Hippocampal formation (tissue), 2 donors: ENCODE measurements at regions not wholly inside any gene's neighbourhood (a gene's known extent, or its start where the extent isn't known, plus 50 kb on each side); places are given as distances from the start of the nearest gene placed in this dataset.
A peak's percentile ranks its signal among the peaks of the same experiment; 100 is the strongest.

Experiments
- DNase-seq, 2 donors: peaks; one replicate each; lab custom pipeline; 2025; lab: John Stamatoyannopoulos, UW

DNA sequence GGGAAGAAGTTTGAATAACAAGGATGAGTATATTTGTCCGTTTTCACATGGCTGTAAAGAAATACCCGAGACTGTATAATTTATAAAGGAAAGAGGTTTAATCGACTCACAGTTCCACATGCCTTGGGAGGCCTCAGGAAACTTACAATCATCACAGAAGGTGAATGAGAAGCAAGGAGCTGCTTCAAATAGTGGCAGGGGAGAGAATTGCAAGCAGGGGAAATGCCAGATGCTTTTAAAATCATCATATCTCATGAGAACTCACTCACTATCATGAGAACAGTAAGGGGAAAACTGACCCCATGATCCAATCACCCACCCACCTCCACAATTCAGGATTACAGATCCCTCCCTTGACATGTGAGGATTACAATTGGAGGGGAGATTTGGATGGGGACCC, 212.8 kb upstream of the CDH8 start:
- no peak for DNase-seq

DNA sequence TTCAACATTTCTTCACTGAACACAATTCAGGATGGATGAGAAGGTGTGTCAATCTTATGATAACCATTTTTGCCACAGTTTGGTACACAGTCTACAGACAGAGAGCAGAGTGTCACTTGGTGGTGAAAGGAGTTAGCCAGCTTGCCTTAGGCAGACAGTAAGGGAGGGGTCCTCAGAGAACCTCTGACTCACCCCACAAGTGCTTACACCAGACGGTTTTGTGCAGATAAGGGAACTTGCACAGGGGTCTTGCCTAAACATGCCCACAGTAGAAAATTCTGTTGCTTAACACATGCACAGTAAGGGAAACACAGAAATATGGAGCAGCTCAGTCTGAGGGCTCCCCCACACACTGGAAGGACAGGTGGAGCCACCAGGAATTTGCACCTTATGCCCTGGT, 204.5 kb upstream of the CDH8 start:
- no peak for DNase-seq

DNA sequence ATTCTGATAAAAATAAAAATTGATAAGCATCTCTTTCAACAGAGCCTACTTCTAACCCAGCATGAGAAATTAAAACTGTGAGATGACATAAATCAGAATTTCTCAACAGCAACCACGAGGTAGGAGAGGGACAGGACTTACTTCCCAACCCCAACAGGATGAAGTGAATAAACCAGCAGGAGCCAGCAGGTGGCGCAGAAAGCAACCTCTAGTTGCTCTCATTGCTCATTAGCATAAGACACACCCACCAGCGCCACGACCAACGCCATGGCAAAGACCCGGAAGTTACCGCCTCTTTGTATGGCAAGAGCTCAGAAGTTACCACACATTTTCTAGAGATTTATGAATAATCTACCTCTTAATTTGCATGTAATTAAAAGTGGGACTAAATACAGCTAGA, 189.4 kb upstream of the CDH8 start:
- DNase-seq = peak; percentile 11 to 64

DNA sequence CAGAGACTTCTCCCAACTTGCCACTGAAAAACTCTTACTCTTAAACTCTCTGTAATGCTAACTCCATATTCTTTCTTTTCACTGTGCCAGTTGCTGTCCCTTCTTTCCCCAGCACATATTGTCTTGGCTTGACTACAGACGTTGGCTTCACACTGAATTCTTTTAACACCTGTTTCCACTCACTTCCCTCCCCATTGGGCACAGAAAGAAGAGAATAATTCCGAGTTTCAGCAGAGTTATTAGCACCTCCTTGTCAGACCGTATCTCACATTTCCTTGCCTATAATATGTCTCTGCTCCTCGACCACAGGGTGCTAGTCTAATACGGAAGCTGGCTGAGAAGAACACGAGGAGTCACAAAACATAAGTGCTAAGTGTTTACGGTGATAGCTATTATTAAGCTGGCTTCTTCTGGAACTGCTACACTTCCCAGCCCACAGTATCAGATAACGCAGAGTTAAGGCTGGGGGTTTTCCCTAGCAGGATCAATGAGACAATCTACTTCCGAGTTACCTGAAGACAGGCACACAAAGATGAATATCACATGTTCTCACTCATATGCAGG, 188.5 kb upstream of the CDH8 start:
- DNase-seq = peak in 1 of 2 donors; percentile 14

DNA sequence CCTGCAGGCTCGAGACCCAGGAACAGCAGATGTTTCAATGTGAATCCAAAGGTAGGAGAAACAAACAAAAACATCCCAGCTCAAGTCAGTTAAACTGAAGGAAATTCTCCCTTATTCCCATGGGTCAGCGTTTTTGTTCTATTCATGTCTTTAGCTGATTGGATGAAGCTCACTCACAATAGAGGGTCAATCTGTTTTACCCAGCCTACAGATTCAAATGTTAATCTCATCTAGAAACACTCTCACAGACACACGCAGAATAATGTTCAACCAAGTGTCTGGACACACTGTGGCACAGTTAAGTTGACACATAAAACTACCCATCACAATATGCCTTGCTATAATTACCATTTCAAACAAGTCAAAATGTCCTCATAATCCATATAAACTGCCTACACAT, 180.6 kb upstream of the CDH8 start:
- DNase-seq = no peak

DNA sequence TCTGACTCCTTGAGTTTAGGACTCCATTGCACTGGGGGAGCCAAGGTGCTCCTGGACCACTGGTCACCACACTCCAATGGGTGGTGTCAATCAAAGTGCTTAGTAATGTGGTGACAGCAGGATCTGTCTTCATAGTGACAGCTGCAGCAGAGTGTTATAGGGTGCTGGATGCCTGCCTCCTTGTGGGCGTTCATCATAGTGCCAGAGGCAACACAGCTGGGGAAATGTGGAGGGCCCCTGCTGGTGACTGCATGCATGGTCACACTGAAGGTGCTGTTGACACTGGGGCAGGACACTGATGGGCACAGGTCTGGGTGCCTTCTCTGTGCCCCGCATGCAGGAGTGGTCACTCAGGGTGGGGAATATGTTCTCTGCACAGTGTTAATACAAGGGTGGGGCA, 177.5 kb upstream of the CDH8 start:
- no peak for DNase-seq

DNA sequence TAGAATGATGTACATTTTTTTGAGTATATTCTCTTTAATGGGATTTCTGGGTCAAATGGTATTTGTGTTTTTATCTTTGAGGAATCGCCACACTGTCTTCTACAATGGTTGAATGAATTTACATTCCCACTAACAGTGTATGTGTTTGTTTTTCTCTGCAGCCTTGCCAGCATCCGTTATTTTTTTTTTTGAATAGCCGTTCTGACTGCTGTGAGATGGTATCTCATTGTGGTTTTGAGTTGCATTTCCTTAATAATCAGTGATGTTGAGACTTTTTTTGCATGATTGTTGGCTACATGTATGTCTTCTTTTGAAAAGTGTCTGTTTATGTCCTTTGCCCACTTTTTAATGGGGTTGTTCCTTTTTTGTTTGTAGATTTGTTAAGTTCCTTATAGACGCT, 172.7 kb upstream of the CDH8 start:
- DNase-seq = no peak

DNA sequence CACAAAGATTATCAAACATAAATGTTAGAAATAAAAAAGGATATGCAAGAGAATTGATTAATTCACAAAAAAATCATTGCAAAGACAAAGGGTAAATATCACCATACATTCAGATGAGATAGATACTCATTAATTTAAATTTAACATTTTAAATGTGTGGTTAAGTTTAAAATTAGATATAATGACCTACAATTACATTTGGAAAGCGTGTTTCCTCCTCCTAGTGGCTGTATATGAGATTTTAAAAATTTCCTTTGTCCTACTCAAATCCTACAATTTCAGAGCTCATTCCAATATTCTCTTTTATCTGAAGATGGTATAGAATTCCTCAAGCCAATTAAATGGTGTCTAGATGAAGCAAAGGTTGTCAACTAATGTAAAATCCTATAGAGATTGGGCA, 169.2 kb upstream of the CDH8 start:
- DNase-seq = no peak

DNA sequence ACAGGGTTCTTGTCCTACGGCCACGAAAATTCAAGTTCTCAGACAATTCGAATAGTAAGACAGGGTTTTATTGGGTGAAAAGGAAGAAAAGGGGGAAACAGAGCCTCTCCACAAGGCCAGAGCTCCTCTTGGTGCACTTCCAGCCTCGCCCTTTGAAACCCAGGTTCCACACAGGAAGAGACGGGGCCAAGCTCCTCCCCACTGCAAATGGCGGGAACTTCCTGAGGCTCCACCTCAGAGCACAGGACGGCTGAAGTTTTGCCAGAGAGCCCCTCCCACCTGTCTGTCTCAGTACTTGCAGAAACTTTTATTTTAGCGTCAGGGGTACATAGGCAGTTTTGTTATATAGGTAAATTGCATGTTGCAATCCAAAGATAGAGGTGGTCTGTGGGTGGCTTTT, 165.7 kb upstream of the CDH8 start:
- DNase-seq = no peak

DNA sequence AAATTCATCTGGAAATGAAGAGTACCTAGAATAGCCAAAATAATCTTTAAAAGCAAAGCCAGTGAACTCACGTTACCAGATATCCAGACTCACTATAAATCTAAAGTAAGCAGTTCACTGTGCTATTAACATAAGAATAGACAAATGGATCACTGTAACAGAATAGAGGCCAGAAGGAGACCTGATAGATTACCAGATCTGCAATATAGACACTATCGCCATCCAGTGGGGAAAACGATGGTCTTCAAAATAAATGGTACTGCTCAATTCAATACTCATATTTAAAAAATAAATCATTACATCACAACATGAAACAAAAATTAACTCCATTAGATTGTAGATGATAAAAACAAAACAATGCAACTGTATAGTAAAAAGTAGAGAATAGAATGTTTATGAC, 158.6 kb upstream of the CDH8 start:
- DNase-seq = no peak

DNA sequence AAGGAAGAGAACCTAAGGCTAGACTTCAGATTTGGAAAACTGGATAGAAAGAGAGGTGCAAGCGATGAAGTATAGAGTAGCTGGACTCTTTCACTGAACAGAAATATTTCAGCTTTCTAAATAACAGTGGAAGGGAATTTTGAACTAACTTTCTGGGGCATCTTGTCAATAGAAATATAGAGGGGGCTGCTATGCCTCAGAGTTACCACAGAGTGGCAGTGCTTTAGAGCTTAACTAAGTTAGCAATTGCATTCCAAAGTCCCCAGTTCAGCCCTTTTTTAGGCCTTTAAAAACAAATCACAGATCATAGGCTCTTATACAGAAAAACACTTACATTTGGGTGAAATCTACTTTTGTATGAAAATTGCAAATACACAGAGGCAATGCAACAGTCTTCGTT, 154.2 kb upstream of the CDH8 start:
- DNase-seq = peak in 1 of 2 donors; percentile 53

DNA sequence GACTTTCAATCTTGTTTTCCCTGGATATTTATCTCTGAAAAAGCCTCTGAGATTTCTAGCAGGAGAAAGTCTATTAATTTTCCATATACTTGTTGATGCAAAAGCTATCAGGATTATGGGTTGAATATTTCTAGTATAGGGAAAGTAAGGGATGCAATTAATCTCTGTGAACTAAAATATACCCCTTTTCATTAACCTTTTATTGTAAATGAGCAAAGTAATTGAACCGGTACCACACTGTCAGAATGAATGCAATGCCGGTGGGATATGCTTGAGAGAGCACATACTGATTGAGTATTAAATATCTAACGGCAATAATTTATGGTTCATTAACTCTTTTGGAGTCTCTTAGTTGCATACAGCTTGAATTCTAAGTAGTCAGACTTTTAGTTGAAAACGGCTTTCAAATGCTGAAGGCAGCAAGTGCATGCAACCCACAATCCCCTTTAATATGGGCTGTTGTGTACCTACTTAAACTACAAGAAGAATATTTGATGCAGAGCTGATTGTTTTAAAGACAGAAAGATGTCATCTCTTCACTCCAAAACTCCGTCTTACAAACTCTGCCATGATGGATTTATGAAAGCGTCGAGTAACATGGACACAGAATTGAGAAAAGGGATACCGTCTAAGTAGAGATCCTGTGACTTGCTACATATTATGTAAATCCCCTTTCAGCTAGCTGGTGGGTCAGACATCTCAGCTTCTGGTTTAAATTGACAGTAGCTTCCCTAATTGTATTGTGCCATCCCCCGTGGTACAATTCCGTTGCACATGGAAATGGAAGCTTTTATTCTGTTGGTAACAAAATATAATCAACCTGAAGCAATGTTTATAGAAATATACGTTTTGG, 141.3 kb upstream of the CDH8 start:
- DNase-seq = no peak

DNA sequence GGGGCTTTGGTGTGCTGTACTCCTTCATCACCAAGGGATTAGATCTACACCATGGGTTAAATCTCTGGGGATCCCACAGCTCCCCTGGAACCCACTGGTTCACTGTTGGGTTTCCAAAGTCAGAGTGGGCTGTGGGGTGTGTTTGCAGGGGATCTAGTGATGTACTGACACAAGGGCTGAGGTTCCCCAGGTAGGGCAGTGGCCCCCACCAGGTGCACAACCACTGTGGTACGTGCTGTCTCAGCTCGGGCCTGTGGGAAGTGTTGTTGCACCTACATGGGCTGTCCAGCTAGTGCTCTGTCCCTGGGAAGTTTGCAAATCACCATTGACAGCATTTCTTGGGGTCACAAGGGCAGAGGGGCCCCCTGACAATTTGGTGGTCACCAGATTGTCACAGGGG, 134.4 kb upstream of the CDH8 start:
- DNase-seq = no peak

DNA sequence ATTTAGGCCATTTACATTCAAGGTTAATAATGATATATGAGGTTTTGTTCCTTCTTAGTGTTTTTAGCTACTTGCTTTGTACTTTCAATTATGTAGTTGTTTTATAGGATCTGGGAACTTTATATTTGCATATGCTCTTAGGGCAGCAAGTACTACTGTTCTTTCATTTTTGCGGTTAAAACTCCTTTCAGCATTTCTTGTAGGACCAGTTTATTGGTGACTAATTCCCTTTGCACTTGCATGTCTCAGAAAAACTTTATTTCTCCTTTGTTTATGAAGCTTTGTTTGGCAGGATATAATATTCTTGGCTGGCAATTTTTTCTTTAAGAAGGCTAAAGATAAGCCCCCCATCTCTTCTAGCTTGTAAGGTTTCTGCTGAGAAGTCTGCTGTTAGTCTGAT, 131.3 kb upstream of the CDH8 start:
- no peak for DNase-seq

DNA sequence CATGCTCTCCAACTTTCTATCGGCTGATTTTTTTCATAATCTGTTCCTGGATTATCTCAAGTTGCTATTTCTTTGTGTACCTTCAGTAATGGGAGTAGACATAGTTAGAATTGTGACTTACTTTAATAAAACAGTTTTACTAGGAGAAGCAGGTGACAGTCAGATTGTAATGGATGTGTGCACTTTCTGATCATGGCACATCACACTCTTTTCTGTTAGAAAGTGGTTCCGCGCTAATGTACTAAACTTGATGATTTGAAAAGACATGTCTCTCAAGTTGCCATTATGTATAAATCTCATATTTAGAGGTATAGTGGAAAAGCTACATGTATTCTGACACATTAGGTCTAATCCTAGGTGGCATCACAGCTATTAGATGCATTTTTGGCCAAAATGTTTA, 121.3 kb upstream of the CDH8 start:
- no peak for DNase-seq

DNA sequence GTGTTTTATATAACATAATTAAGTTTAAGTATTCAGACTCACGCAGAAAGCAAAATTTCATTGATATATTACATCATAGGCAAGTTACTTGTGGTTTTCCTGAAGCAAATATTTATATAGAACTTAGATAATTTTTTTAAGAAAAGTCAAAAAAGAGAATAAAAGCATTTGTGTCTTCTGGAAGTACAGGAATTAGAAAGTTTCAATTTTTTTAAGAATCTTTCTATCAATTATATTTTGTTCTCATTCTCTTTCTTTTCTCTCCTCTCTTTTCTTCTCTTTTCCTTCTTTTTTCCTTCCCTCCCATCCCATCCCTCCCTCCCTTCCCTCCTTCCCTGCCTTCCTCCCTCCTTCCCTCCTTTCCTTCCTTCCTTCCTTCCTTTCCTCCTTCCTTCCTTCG, 120.7 kb upstream of the CDH8 start:
- DNase-seq = no peak

DNA sequence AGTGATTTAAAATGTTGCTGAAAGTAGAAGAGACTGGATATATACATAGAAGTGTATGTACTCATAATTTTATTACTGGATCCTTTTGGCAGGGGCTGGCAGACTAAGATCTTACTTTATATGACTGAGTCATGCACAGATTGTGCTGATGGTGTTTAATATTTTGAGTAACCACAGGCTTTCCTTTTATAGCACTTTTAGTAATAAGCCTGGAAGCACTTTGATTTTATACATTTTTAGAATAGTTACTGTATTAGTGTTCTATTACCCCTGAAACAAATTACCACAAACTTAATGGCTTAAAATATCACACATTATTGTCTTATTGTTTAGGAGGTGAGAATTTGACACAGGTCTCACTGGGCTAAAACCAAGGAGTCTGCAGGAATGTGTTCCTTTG, 113.4 kb upstream of the CDH8 start:
- no peak for DNase-seq

DNA sequence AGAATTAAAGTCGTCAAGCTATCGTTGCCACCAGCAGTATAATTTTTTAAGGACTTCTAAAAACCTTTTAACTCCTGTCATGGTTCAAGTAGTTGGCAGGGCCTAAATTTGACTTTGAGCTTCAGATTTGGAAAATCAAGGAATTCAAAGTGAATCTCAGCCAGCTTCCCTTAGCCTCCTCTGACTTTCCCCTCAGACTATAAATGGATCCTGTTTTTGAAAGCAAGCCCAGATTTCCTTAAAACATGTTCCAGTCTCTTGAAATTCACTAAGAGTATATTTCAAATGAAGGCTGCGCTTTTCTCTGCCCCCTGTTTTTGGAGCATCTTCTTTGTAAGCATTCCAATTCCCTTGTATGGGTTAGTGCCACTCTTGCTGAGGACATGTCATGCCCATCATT, 101.8 kb upstream of the CDH8 start:
- no peak for DNase-seq

DNA sequence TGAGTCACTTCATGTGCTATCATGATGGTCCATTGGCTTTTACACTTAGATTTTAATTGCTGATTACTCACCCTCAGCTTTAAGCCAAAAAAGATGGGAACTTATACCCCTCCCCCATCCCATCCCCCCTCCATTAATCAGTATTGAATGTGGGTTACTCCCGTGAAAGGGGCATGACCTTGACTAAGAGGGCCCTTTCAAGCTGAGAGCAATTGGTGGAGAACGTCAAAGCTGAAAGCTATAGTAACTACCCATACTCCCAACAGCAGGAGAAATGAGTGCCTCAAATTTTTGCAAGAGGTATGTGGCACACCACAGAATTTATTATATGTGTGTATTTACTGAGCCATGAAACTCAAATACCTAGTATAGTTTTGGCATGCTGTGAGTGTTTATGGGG, 99.7 kb upstream of the CDH8 start:
- no peak for DNase-seq

DNA sequence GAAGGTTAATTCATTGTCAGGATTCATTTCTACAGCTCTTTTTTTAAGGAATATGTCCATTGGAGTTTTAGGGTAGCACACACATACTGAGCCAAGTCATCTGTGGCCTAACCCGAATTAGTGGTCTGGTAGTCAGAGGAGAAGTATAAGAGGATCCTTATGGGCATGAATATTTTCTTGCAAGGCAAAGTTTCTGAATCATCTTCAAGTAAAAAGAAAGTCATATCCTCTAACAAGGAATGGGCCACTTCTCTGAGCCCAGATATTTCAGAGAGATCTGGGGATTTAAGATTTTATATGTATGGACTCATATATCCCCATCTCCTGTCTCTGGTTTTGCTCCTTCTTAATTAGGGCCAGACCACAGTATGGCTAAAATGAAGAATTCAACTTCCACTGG, 99.2 kb upstream of the CDH8 start:
- DNase-seq = no peak

DNA sequence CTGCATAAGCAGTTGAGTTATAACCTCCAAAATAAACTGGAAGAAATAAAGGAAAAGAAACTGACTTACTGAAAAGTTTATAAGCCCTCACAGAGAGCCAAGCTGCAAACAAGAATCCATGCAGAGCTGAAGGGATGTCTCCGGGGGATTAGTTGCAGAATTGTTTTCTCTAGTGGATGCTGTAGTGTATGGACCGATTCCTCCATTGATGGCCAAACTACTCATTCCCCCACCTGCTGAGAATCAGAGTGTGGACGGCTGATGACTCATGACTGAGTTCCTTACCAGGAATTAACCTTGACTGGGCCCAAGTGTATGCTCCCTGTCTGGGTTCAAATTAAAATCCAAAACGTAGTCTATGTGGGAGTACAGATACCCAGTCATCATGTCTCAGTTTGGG, 93.9 kb upstream of the CDH8 start:
- DNase-seq = no peak

DNA sequence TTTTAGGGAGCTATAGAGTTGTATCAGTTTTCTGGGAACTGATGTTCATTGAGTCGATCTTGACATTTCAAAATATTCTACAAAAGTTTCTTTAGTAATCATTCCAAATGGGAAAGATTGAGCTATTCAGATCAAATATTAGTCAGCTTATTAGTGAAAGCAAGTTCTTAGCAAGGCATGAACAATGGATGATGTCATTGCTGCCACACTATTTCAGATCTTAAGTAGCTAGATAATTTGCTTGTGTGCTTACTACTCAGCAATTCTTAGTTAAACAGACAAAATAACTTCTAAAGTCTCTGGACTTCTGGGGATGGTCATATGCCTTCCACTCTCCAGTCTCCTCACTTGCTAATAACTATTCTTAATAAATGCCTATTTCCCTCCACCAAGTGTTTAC, 69.0 kb upstream of the CDH8 start:
- DNase-seq = no peak

DNA sequence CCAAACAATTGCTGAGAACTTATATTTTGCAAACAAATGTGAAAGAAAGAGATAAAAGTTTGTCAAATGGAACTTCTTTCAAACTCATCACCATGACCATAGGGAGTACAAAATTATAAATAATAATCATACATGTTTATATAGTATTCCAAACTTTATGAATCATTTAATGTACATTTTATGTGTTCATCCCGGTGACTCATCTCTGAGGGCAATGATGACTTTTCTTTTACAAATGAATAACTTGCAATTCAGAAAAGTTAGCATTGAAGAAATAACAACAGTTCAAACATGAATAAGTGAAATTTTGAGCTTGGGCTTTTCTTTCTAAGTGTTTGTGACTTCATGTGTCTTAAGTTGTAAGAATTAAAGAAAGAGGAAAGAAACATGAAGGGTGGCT, 66.3 kb upstream of the CDH8 start:
- no peak for DNase-seq

DNA sequence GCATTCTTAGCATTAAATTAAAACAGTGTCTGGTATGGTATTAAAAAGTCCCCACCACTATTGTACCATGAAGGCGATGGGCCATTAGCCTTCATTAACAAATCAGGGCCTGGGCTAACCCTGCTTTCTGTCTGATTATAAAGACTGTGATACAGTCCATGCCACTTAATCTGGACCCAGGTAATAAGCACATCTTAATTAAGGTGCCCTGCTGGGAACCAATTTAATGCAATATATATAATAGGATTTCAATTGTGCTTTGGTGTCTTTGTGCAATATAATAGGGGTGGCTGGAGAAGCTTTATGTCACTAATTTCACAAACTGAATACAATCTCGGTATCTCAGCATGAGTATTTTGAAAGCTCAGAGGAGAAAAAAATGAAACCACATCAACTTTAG, 64.4 kb upstream of the CDH8 start:
- DNase-seq = no peak
